HEK293 (cell line): ENCODE measurements at regions not wholly inside any gene's neighbourhood (a gene's known extent, or its start where the extent isn't known, plus 50 kb on each side); places are given as distances from the start of the nearest gene placed in this dataset.

Source experiments
- CTCF ChIA-PET: fragments of 350-600 bp; formaldehyde crosslinking; extraction: SDS; loops from one replicate; lab custom pipeline; 2021; ENCODE audit warnings: antibody characterized with exemption; lab: Yijun Ruan, JAX
- POLR2A ChIA-PET: fragments of 300-600 bp; formaldehyde crosslinking; extraction: SDS; loops from one replicate; lab custom pipeline; 2020; ENCODE audit warnings: antibody characterized with exemption, inconsistent platforms; lab: Yijun Ruan, JAX
- H3K27ac ChIP-seq: fragments of 200-500 bp; sonication (Bioruptor generic); 2 replicates; pipeline ENCODE4 v1.5.1; 2014; ENCODE audit warnings: low read depth, low read length, control low read depth, inconsistent platforms; ENCODE audit errors: extremely low read depth
- H3K36me3 ChIP-seq, 2 experiments: fragments of 200-500 bp in 1 of 2; sonication (Bioruptor generic) in 1 of 2; 1 replicate in 1 of 2; 2 replicates in 1 of 2; pipeline ENCODE4 v1.5.1; 2014 to 2017; ENCODE audit warnings: inconsistent platforms in 2 of 2, low read length in 2 of 2; ENCODE audit not compliant: control insufficient read depth in 2 of 2, insufficient read depth in 1 of 2
- H3K4me1 ChIP-seq: fragments of 200-500 bp; sonication (Bioruptor generic); 2 replicates; pipeline ENCODE4 v1.5.1; 2014; ENCODE audit warnings: mild to moderate bottlenecking, low read length, inconsistent platforms; ENCODE audit not compliant: control insufficient read depth, insufficient read depth
- H3K4me3 ChIP-seq: 2 replicates; pipeline ENCODE4 v1.5.1; 2011; ENCODE audit warnings: low read depth, mild to moderate bottlenecking, control low read depth, low read length, moderate library complexity
- H3K9me3 ChIP-seq: fragments of 200-500 bp; sonication (Bioruptor generic); 2 replicates; pipeline ENCODE4 v1.5.1; 2014; ENCODE audit warnings: low read depth, low read length, inconsistent platforms; ENCODE audit not compliant: control insufficient read depth, insufficient read depth
- GLI4 ChIP-seq: fragments of 450-650 bp; formaldehyde crosslinking; IDR thresholded peaks from 2 replicates; pipeline ENCODE4 v1.5.1; 2016; ENCODE audit warnings: missing biosample characterization, missing genetic modification characterization
- KLF8 ChIP-seq: fragments of 450-650 bp; formaldehyde crosslinking; IDR thresholded peaks from 2 replicates; pipeline ENCODE4 v1.5.1; 2016; ENCODE audit warnings: missing biosample characterization, missing genetic modification characterization
- PBX3 ChIP-seq: sonication (generic); formaldehyde crosslinking; IDR thresholded peaks from 2 replicates; pipeline ENCODE4 v1.8.1; 2022; ENCODE audit warnings: mild to moderate bottlenecking, moderate library complexity, missing genetic modification reagents
- PRDM4 ChIP-seq: fragments of 450-650 bp; formaldehyde crosslinking; IDR thresholded peaks from 2 replicates; pipeline ENCODE4 v1.5.1; 2017; ENCODE audit warnings: missing biosample characterization, missing genetic modification characterization
- REST ChIP-seq: fragments of 450-650 bp; formaldehyde crosslinking; IDR thresholded peaks from 2 replicates; pipeline ENCODE4 v1.5.1; 2016; ENCODE audit warnings: missing biosample characterization, missing genetic modification characterization
- ZIC2 ChIP-seq: fragments of 450-650 bp; formaldehyde crosslinking; IDR thresholded peaks from 2 replicates; pipeline ENCODE4 v1.5.1; 2016; ENCODE audit warnings: missing biosample characterization, missing genetic modification characterization
- ZNF114 ChIP-seq: fragments of 450-650 bp; formaldehyde crosslinking; IDR thresholded peaks from 2 replicates; pipeline ENCODE4 v1.5.0; 2017; ENCODE audit warnings: missing biosample characterization, missing genetic modification characterization
- ZNF350 ChIP-seq: fragments of 450-650 bp; formaldehyde crosslinking; IDR thresholded peaks from 2 replicates; pipeline ENCODE4 v1.5.0; 2017; ENCODE audit warnings: missing biosample characterization, mild to moderate bottlenecking, missing genetic modification characterization
- ZNF391 ChIP-seq: fragments of 450-650 bp; formaldehyde crosslinking; IDR thresholded peaks from 2 replicates; pipeline ENCODE4 v1.5.1; 2016; ENCODE audit warnings: low read depth, missing biosample characterization, missing genetic modification characterization, borderline replicate concordance
- ZNF433 ChIP-seq: fragments of 450-650 bp; formaldehyde crosslinking; IDR thresholded peaks from 2 replicates; pipeline ENCODE4 v1.5.1; 2016; ENCODE audit warnings: missing biosample characterization, missing genetic modification characterization, low read depth
- ZNF449 ChIP-seq: fragments of 450-650 bp; formaldehyde crosslinking; IDR thresholded peaks from 2 replicates; pipeline ENCODE4 v1.5.1; 2017; ENCODE audit warnings: missing biosample characterization, mild to moderate bottlenecking, missing genetic modification characterization, moderate library complexity
- ZNF488 ChIP-seq: fragments of 450-650 bp; formaldehyde crosslinking; IDR thresholded peaks from 2 replicates; pipeline ENCODE4 v1.5.1; 2016; ENCODE audit warnings: missing biosample characterization, missing genetic modification characterization
- ZNF514 ChIP-seq: fragments of 450-650 bp; formaldehyde crosslinking; IDR thresholded peaks from 2 replicates; pipeline ENCODE4 v1.5.1; 2016; ENCODE audit warnings: missing biosample characterization, missing genetic modification characterization
- ZNF544 ChIP-seq: fragments of 450-650 bp; formaldehyde crosslinking; IDR thresholded peaks from 2 replicates; pipeline ENCODE4 v1.5.0; 2017; ENCODE audit warnings: missing biosample characterization, missing genetic modification characterization
- ZNF596 ChIP-seq: fragments of 450-650 bp; IDR thresholded peaks from 2 replicates; pipeline ENCODE4 v1.5.0; 2018; ENCODE audit warnings: missing biosample characterization, mild to moderate bottlenecking, missing genetic modification characterization, moderate library complexity
- ZNF677 ChIP-seq: fragments of 450-650 bp; IDR thresholded peaks from 2 replicates; pipeline ENCODE4 v1.5.0; 2018; ENCODE audit warnings: missing biosample characterization, mild to moderate bottlenecking, missing genetic modification characterization, moderate library complexity
- ZNF747 ChIP-seq: fragments of 450-650 bp; formaldehyde crosslinking; IDR thresholded peaks from 2 replicates; pipeline ENCODE4 v1.5.1; 2016; ENCODE audit warnings: missing biosample characterization, missing genetic modification characterization
- ZNF777 ChIP-seq: fragments of 450-650 bp; formaldehyde crosslinking; IDR thresholded peaks from 2 replicates; pipeline ENCODE4 v1.5.1; 2017; ENCODE audit warnings: missing biosample characterization, missing genetic modification characterization, borderline replicate concordance
- ZNF837 ChIP-seq: fragments of 450-650 bp; formaldehyde crosslinking; IDR thresholded peaks from 2 replicates; pipeline ENCODE4 v1.5.1; 2016; ENCODE audit warnings: missing biosample characterization, missing genetic modification characterization
- ZSCAN5A ChIP-seq: fragments of 450-650 bp; formaldehyde crosslinking; IDR thresholded peaks from 2 replicates; pipeline ENCODE4 v1.5.1; 2016; ENCODE audit warnings: missing biosample characterization, missing genetic modification characterization

- TF ChIP-seq ZSCAN5A (tag by site-specific recombination) (no peak), KLF8 (tag by site-specific recombination) (no peak), ZNF449 (no peak), ZNF837 (tag by site-specific recombination) (no peak), ZNF488 (tag by site-specific recombination) (no peak), ZIC2 (tag by site-specific recombination) (no peak), ZNF514 (tag by site-specific recombination) (no peak)
These were observed 165.5 kb upstream of the CBLB start (continued) for GRCh38 chr3:106034313-106034712.

- H3K27ac ChIP-seq, result no peak overlapping the region
- H3K4me3 ChIP-seq, result no peak overlapping the region
- H3K9me3 ChIP-seq, result no peaks in the 10 kb centered on the region
- ChIA-PET POLR2A (no interaction called here), CTCF (no interaction called here)
- TF ChIP-seq PBX3 (CRISPR knock-in tag), result no peak
- no peak for TF ChIP-seq ZNF433 (tag by site-specific recombination)
- TF ChIP-seq GLI4 (tag by site-specific recombination), result no peak
- TF ChIP-seq ZNF677 (tag by site-specific recombination), result no peak
- TF ChIP-seq ZNF114, result no peak
- TF ChIP-seq ZNF747 (tag by site-specific recombination), result no peak
- no peak for TF ChIP-seq ZNF544 (tag by site-specific recombination)
- TF ChIP-seq PRDM4, result no peak
- TF ChIP-seq ZNF391 (tag by site-specific recombination), result no peak
- TF ChIP-seq ZNF777 (tag by site-specific recombination), result no peak
- TF ChIP-seq ZNF596 (tag by site-specific recombination), result no peak
- TF ChIP-seq REST (tag by site-specific recombination), result no peak
- TF ChIP-seq ZNF350 (tag by site-specific recombination), result no peak
- no peaks in the 10 kb centered on the region for H3K4me1 ChIP-seq
- H3K36me3 ChIP-seq, result no peaks in the 10 kb centered on the region
These were observed 166.8 kb upstream of the CBLB start for GRCh38 chr3:106035619-106036018.
